Natural killer cell treated with Interleukin-12 subunit alpha and Interleukin-12 subunit beta and Interleukin-15 and Interleukin-18, amount 100 ng/mL, for 72 hours (primary cell): ENCODE measurements at regions not wholly inside any gene's neighbourhood (a gene's known extent, or its start where the extent isn't known, plus 50 kb on each side); places are given as distances from the start of the nearest gene placed in this dataset.

ENCODE experiments used
- ATAC-seq, 2 donors: fragments of 150-1000 bp; cut with Tn5 transposase in 1 of 2; sonication (Bioruptor Pico), chemical (Tn5 transposase) in 1 of 2; 2 replicates each; pipeline ENCODE4 v1.10.0; 2021
- DNase-seq: peaks from one replicate; pipeline ENCODE4 v3.0.0; 2022; ENCODE audit warnings: low spot score
- H3K27ac Mint-ChIP-seq, 2 donors: 1 replicate in 1 of 2; 2 replicates in 1 of 2; pipeline ENCODE4 v1.8.0; 2022; ENCODE audit warnings: mixed read lengths in 2 of 2, mild to moderate bottlenecking in 1 of 2, moderate library complexity in 1 of 2
- H3K27me3 Mint-ChIP-seq, 2 donors: 1 replicate in 1 of 2; 2 replicates in 1 of 2; pipeline ENCODE4 v1.8.0; 2022; ENCODE audit warnings: mixed read lengths in 2 of 2
- H3K36me3 Mint-ChIP-seq: one replicate; pipeline ENCODE4 v1.8.0; 2022; ENCODE audit warnings: mixed read lengths
- H3K4me1 Mint-ChIP-seq, 2 donors: 1 replicate in 1 of 2; 2 replicates in 1 of 2; pipeline ENCODE4 v1.8.0; 2022; ENCODE audit warnings: low read depth in 2 of 2, mixed read lengths in 2 of 2, mild to moderate bottlenecking in 1 of 2
- H3K4me3 Mint-ChIP-seq: one replicate; pipeline ENCODE4 v1.8.0; 2022; ENCODE audit warnings: mixed read lengths
- H3K9me3 Mint-ChIP-seq: 2 replicates; pipeline ENCODE4 v1.8.0; 2022; ENCODE audit warnings: mixed read lengths

GRCh38 chr17:54727624-54728023 lies 173.0 kb upstream of the TOM1L1 start:
- ATAC-seq (no peak), DNase-seq (no peak)
- Mint-ChIP-seq H3K36me3 (peaks cover 8% of the 10 kb centered on the region), H3K4me1 (no peaks in the 10 kb centered on the region), H3K27me3 (no peaks in the 10 kb centered on the region), H3K9me3 (peaks cover 30% of the 10 kb centered on the region), H3K27ac (no peak overlapping the region), H3K4me3 (no peak overlapping the region)

- H3K36me3 Mint-ChIP-seq = no peaks in the 10 kb centered on the region
- H3K4me1 Mint-ChIP-seq = no peaks in the 10 kb centered on the region
- H3K9me3 Mint-ChIP-seq = peaks cover 28% of the 10 kb centered on the region
- DNase-seq (no peak), ATAC-seq (no peak)
- no peaks in the 10 kb centered on the region for H3K27me3 Mint-ChIP-seq
- no peak overlapping the region for H3K4me3 Mint-ChIP-seq
- no peak overlapping the region for H3K27ac Mint-ChIP-seq
Observed at GRCh38 chr17:54736573-54736972, 164.1 kb upstream of the TOM1L1 start.

GRCh38 chr17:54738496-54738895 lies 162.2 kb upstream of the TOM1L1 start:
- Mint-ChIP-seq H3K27ac (no peak overlapping the region), H3K36me3 (no peaks in the 10 kb centered on the region), H3K4me3 (no peak overlapping the region), H3K27me3 (no peaks in the 10 kb centered on the region), H3K9me3 (peaks cover 19% of the 10 kb centered on the region), H3K4me1 (no peaks in the 10 kb centered on the region)
- ATAC-seq (no peak), DNase-seq (no peak)

- Mint-ChIP-seq H3K4me1 (no peaks in the 10 kb centered on the region), H3K4me3 (no peak overlapping the region), H3K27me3 (no peaks in the 10 kb centered on the region), H3K36me3 (no peaks in the 10 kb centered on the region), H3K9me3 (peaks cover 25% of the 10 kb centered on the region), H3K27ac (no peak overlapping the region)
- ATAC-seq (no peak), DNase-seq (no peak)
Observed at GRCh38 chr17:54744750-54745149, 155.9 kb upstream of the TOM1L1 start.

GRCh38 chr17:54745239-54745638 lies 155.4 kb upstream of the TOM1L1 start:
- H3K27me3 Mint-ChIP-seq = no peaks in the 10 kb centered on the region
- no peak overlapping the region for H3K27ac Mint-ChIP-seq
- no peaks in the 10 kb centered on the region for H3K36me3 Mint-ChIP-seq
- DNase-seq (no peak), ATAC-seq (no peak)
- peaks cover 25% of the 10 kb centered on the region for H3K9me3 Mint-ChIP-seq
- H3K4me1 Mint-ChIP-seq = no peaks in the 10 kb centered on the region
- H3K4me3 Mint-ChIP-seq = no peak overlapping the region

- no peak overlapping the region for H3K4me3 Mint-ChIP-seq
- DNase-seq (no peak), ATAC-seq (no peak)
- H3K36me3 Mint-ChIP-seq = no peaks in the 10 kb centered on the region
- H3K27ac Mint-ChIP-seq = no peak overlapping the region
- H3K9me3 Mint-ChIP-seq = peaks cover 23% of the 10 kb centered on the region
- no peaks in the 10 kb centered on the region for H3K27me3 Mint-ChIP-seq
- H3K4me1 Mint-ChIP-seq = no peaks in the 10 kb centered on the region
Observed at GRCh38 chr17:54745862-54746261, 154.8 kb upstream of the TOM1L1 start.

- H3K36me3 Mint-ChIP-seq = no peaks in the 10 kb centered on the region
- H3K4me3 Mint-ChIP-seq = no peak overlapping the region
- H3K27me3 Mint-ChIP-seq = no peaks in the 10 kb centered on the region
- peaks cover 17% of the 10 kb centered on the region for H3K9me3 Mint-ChIP-seq
- ATAC-seq = no peak
- H3K27ac Mint-ChIP-seq = no peak overlapping the region
- H3K4me1 Mint-ChIP-seq = no peaks in the 10 kb centered on the region
- no peak for DNase-seq
Observed at GRCh38 chr17:54749157-54749556, 151.5 kb upstream of the TOM1L1 start.

- ATAC-seq = no peak
- no peaks in the 10 kb centered on the region for H3K4me1 Mint-ChIP-seq
- no peak for DNase-seq
- no peak overlapping the region for H3K27ac Mint-ChIP-seq
- no peak overlapping the region for H3K4me3 Mint-ChIP-seq
- peaks cover 4% of the 10 kb centered on the region for H3K9me3 Mint-ChIP-seq
- H3K27me3 Mint-ChIP-seq = no peaks in the 10 kb centered on the region
- H3K36me3 Mint-ChIP-seq = no peaks in the 10 kb centered on the region
Observed at GRCh38 chr17:54754560-54754959, 146.1 kb upstream of the TOM1L1 start.

- peaks cover 7% of the 10 kb centered on the region for H3K9me3 Mint-ChIP-seq
- ATAC-seq = no peak
- H3K36me3 Mint-ChIP-seq = no peaks in the 10 kb centered on the region
Observed at GRCh38 chr17:54760836-54761235, 139.8 kb upstream of the TOM1L1 start.

GRCh38 chr17:54770836-54771235 lies 129.8 kb upstream of the TOM1L1 start:
- Mint-ChIP-seq H3K27me3 (no peaks in the 10 kb centered on the region), H3K36me3 (no peaks in the 10 kb centered on the region), H3K4me1 (no peaks in the 10 kb centered on the region), H3K27ac (no peak overlapping the region), H3K4me3 (no peak overlapping the region), H3K9me3 (peaks cover 10% of the 10 kb centered on the region)
- no peak for DNase-seq
- no peak for ATAC-seq

More at GRCh38 chr17:54760836-54761235, 139.8 kb upstream of the TOM1L1 start:
- Mint-ChIP-seq H3K27me3 (no peaks in the 10 kb centered on the region), H3K4me3 (no peak overlapping the region), H3K27ac (no peak overlapping the region), H3K4me1 (no peaks in the 10 kb centered on the region)
- no peak for DNase-seq

GRCh38 chr17:54771409-54771915 lies 129.2 kb upstream of the TOM1L1 start:
- H3K27ac Mint-ChIP-seq = no peak overlapping the region
- no peaks in the 10 kb centered on the region for H3K27me3 Mint-ChIP-seq
- peaks cover 10% of the 10 kb centered on the region for H3K9me3 Mint-ChIP-seq
- no peak for ATAC-seq
- no peak for DNase-seq
- no peaks in the 10 kb centered on the region for H3K4me1 Mint-ChIP-seq
- H3K36me3 Mint-ChIP-seq = no peaks in the 10 kb centered on the region
- H3K4me3 Mint-ChIP-seq = no peak overlapping the region

- DNase-seq (no peak), ATAC-seq (no peak)
- Mint-ChIP-seq H3K27ac (no peak overlapping the region), H3K9me3 (peaks cover 12% of the 10 kb centered on the region), H3K36me3 (no peaks in the 10 kb centered on the region), H3K4me1 (no peaks in the 10 kb centered on the region), H3K27me3 (no peaks in the 10 kb centered on the region), H3K4me3 (no peak overlapping the region)
Observed at GRCh38 chr17:54780238-54780637, 120.4 kb upstream of the TOM1L1 start.

GRCh38 chr17:54781389-54781788 lies 119.3 kb upstream of the TOM1L1 start:
- H3K27ac Mint-ChIP-seq = no peak overlapping the region
- ATAC-seq (no peak), DNase-seq (no peak)
- H3K36me3 Mint-ChIP-seq = no peaks in the 10 kb centered on the region
- no peaks in the 10 kb centered on the region for H3K27me3 Mint-ChIP-seq
- H3K9me3 Mint-ChIP-seq = peaks cover 12% of the 10 kb centered on the region
- H3K4me1 Mint-ChIP-seq = no peaks in the 10 kb centered on the region
- H3K4me3 Mint-ChIP-seq = no peak overlapping the region

GRCh38 chr17:54784305-54784704 lies 116.3 kb upstream of the TOM1L1 start:
- Mint-ChIP-seq H3K4me3 (no peak overlapping the region), H3K27me3 (no peaks in the 10 kb centered on the region), H3K27ac (no peak overlapping the region), H3K4me1 (no peaks in the 10 kb centered on the region), H3K9me3 (peaks cover 9% of the 10 kb centered on the region), H3K36me3 (no peaks in the 10 kb centered on the region)
- no peak for DNase-seq
- no peak for ATAC-seq

- Mint-ChIP-seq H3K27ac (no peak overlapping the region), H3K9me3 (peaks cover 5% of the 10 kb centered on the region), H3K4me1 (no peaks in the 10 kb centered on the region), H3K4me3 (no peak overlapping the region), H3K36me3 (no peaks in the 10 kb centered on the region), H3K27me3 (no peaks in the 10 kb centered on the region)
- DNase-seq (no peak), ATAC-seq (no peak)
Observed at GRCh38 chr17:54785643-54786268, 114.9 kb upstream of the TOM1L1 start.
